ENCODE measurements at regions not wholly inside any gene's neighbourhood (a gene's known extent, or its start where the extent isn't known, plus 50 kb on each side); places are given as distances from the start of the nearest gene placed in this dataset.

DNA sequence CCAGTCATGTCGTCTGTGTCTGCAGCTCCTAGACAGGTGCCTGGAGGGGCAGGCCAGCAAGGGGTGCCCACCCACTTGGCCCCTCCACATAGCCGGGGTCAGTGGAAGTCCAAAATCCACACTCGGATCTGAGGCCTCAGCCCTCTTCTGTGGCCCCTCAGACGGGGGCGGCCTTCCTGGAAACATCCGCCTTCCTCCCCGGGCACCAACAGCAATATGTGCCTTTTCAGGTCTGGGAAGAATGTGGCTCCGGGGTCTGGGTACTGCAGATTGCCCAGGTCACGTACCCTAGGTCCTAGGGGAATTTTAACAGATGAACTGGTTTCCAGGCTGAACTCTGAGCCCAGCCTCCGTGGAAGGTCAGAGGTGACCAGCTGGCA lies 208.6 kb downstream of the CTTN start:
- no peak for DNase-seq
- no peaks in the 10 kb centered on the region for H3K9me3 ChIP-seq
- no peak overlapping the region for H3K27ac ChIP-seq
- H3K27me3 ChIP-seq: peaks cover 0 to 56% of the 10 kb centered on the region in 2 donors
- no peak overlapping the region for H3K4me3 ChIP-seq
- peaks cover 0 to 9% (median 0%) of the 10 kb centered on the region in 4 donors for H3K4me1 ChIP-seq
- H3K36me3 ChIP-seq: no peaks in the 10 kb centered on the region
- TF ChIP-seq, protein P1, sequence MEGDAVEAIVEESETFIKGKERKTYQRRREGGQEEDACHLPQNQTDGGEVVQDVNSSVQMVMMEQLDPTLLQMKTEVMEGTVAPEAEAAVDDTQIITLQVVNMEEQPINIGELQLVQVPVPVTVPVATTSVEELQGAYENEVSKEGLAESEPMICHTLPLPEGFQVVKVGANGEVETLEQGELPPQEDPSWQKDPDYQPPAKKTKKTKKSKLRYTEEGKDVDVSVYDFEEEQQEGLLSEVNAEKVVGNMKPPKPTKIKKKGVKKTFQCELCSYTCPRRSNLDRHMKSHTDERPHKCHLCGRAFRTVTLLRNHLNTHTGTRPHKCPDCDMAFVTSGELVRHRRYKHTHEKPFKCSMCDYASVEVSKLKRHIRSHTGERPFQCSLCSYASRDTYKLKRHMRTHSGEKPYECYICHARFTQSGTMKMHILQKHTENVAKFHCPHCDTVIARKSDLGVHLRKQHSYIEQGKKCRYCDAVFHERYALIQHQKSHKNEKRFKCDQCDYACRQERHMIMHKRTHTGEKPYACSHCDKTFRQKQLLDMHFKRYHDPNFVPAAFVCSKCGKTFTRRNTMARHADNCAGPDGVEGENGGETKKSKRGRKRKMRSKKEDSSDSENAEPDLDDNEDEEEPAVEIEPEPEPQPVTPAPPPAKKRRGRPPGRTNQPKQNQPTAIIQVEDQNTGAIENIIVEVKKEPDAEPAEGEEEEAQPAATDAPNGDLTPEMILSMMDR (IDR thresholded peaks at IDR 0.05): no peak
- intact Hi-C loops (cut with DNase I; ENCODE audit: low total_unique reads): no loop called here

DNA sequence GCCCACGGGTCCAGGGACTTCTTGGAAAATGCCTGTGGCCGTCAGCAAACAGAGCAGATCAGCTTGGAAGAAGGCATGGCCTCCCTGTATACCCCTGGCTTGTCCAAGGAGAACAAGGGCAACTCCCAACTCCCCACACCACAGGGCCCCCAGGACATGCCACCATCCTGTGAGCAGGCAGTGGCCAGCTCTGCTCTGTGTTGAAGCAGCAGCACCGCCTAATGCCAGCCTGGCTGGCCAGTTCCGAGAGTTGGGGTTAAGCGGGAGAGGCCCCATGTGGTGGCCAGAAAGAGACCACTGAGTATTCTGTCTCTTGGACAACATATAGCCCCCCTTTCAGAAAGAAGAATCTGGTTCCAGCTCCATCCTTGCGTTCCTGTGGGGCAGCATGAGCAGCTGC lies 209.2 kb downstream of the CTTN start:
- H3K4me1 ChIP-seq: peaks cover 0 to 9% (median 0%) of the 10 kb centered on the region in 4 donors
- H3K36me3 ChIP-seq: no peaks in the 10 kb centered on the region
- no peak overlapping the region for H3K27ac ChIP-seq
- no peak for DNase-seq
- H3K4me3 ChIP-seq: no peak overlapping the region
- TF ChIP-seq, protein P1 (IDR thresholded peaks at IDR 0.05): no peak
- H3K9me3 ChIP-seq: no peaks in the 10 kb centered on the region
- peaks cover 0 to 62% of the 10 kb centered on the region in 2 donors for H3K27me3 ChIP-seq
- intact Hi-C loops (cut with DNase I; ENCODE audit: low total_unique reads): no loop called here

DNA sequence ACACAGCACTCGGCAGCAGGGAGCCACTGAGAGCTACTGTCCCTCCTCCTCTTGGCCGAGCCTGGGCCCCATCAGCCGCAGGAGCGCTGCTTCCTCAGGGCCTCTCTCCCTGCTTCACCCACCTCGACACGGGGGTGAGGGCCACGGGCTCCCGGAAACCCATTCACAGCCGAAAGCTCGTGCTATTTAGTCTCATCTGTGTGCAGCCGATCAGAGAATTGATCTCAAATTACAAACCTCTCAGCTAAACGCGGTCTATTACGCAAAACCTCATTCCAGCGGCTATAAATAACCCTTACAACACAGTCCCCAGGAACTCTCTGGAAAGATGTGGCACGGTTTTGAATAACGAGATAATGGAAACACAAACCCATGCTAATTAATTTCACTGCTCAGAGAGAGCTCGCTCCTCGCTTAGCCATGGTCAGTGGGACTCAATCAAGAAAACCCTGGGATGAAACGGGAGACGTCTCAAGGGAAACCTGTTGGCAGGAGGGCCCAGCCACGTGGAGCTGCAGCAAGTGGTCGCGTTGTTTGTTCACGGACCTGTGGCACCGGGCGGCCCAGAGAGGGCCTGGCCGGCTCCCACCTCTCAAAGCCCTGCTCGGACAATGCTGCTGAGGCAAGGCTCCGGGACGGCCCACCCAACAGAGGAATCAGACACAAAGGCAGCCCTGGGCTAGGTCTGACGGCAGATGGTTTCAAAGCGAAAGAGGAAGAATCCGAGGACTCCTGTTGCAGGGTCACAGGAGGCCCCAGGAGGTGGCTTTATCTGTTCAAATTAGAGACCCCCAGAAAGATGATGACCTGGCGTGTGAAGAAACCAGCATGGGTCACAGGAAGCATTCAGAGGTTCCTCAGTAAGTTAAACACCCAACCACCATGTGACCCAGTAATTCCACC lies 210.5 kb downstream of the CTTN start:
- TF ChIP-seq, protein P1 (IDR thresholded peaks at IDR 0.05): no peak
- Histone ChIP-seq H3K27ac (no peak overlapping the region), H3K9me3 (no peaks in the 10 kb centered on the region), H3K36me3 (no peaks in the 10 kb centered on the region), H3K4me3 (no peak overlapping the region), H3K4me1 (peaks cover 0 to 9% (median 0%) of the 10 kb centered on the region in 4 donors), H3K27me3 (peaks cover 0 to 63% of the 10 kb centered on the region in 2 donors)
- intact Hi-C loops (cut with DNase I; ENCODE audit: low total_unique reads): no loop called here
- no peak for DNase-seq

DNA sequence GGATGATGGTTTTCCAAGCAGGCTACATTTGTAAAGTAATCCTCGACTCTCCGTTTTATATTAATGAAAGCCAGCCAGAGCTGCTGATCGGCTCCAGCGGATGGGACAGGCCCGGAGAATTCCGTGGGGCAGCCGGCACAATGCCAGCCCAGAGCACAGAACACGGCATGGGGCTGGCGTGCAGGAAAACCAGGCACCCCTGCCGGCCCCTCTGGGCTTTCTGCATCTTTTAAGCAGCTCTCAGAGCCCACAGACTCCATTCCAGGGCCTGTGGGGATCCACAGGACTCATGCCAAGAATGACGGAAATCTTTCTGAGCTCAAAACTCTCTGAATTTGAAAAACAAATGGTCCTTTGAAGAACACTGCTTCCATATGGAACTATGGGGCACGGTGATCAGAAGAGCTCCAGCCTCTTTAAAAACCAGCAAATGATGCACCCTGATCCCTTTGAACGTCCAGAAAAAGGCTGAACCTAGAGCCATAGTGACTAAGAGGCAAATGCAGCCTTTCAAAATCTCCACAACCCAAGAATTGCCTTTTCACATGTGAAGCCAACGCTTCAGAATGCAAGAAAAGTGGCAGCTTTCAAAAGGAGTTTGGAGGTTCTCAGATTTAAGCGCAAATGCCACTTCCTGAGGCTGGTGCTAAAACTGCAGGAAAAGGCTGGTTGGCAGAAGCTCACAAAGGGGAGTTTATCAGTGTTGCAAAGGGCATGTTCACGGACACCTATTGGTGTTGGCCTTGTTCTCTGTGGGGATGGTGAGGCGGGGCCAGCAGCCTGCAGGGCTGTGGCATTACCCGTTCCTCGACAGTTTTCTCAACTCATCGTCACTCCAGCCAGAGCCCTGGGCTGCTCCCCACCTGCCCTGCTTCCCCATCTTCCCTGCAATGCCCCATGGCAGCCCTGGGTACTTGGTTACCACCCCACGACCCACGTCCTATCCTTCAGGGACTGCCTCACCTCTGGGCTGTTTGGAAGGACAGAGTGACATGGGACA lies 212.5 kb downstream of the CTTN start:
- intact Hi-C loops (cut with DNase I; ENCODE audit: low total_unique reads): no loop called here
- Histone ChIP-seq H3K27ac (no peak overlapping the region), H3K36me3 (no peaks in the 10 kb centered on the region), H3K4me3 (no peak overlapping the region), H3K27me3 (peaks cover 0 to 55% of the 10 kb centered on the region in 2 donors), H3K9me3 (peaks cover 4 to 14% (median 8%) of the 10 kb centered on the region in 3 donors), H3K4me1 (peaks cover 0 to 9% (median 0%) of the 10 kb centered on the region in 4 donors)
- TF ChIP-seq, protein P1 (IDR thresholded peaks at IDR 0.05): no peak
- DNase-seq: no peak

DNA sequence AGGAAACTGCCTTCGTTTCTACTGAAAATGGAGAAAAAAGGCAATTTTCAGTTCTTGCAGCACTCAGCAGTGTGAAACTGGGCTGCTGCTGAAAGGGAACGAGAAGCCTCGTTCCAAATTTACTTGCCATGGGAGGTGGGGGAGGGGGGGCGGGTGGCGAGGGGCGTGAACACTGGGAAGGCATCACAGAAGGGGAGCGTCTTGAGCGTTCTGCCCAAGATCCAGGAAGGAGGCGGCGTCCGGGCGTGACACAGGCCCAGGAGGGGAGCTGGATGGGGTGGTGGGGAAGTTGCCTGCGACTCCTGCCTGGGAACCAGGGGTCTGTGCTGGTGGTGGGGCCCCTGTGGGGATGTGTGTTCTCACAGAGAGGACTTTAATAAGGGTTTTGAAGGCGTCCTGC lies 213.5 kb downstream of the CTTN start:
- no peak overlapping the region for H3K4me3 ChIP-seq
- no peaks in the 10 kb centered on the region for H3K36me3 ChIP-seq
- no peak overlapping the region for H3K27ac ChIP-seq
- TF ChIP-seq, protein P1 (IDR thresholded peaks at IDR 0.05): no peak
- DNase-seq: no peak
- peaks cover 4 to 14% (median 8%) of the 10 kb centered on the region in 3 donors for H3K9me3 ChIP-seq
- peaks cover 0 to 58% of the 10 kb centered on the region in 2 donors for H3K27me3 ChIP-seq
- intact Hi-C loops (cut with DNase I; ENCODE audit: low total_unique reads): no loop called here
- peaks cover 0 to 9% (median 0%) of the 10 kb centered on the region in 4 donors for H3K4me1 ChIP-seq
